ENCODE measurements at regions not wholly inside any gene's neighbourhood (a gene's known extent, or its start where the extent isn't known, plus 50 kb on each side); places are given as distances from the start of the nearest gene placed in this dataset.

DNA sequence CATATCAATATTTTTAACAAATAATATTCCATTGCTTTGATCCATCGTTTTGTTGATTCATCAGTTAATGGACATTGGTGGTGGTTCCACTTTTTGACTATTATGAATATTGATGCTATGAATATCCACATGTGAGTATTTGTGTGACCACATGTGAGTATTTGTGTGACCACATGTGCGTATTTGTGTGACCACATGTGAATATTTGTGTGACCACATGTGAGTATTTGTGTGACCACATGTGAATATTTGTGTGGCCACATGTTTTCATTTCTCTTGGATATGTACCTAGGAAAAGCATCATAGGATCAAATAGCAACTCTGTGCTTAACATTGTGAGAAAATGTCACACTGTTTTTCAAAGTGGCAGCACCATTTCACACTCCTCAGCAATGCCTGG lies 433.6 kb upstream of the FRG1 start:
- TF ChIP-seq GATA3 (IDR thresholded peaks at IDR 0.05; ENCODE audit: low read depth, low read length) (no peak), GATA2 (IDR thresholded peaks at IDR 0.05; ENCODE audit: low read depth, low read length) (no peak)

Measured in SH-SY5Y (cell line).